Transverse colon (tissue), 4 donors: ENCODE measurements at regions not wholly inside any gene's neighbourhood (a gene's known extent, or its start where the extent isn't known, plus 50 kb on each side); places are given as distances from the start of the nearest gene placed in this dataset.

Source experiments
- CTCF ChIP-seq, 5 experiments: fragments of 200-600 bp in 3 of 5; fragments of 450-650 bp in 2 of 5; sonication (generic) in 3 of 5; IDR thresholded peaks; 1 replicate in 2 of 5; 2 replicates in 3 of 5; pipeline ENCODE4 v1.5.1; 2016 to 2017; ENCODE audit warnings: antibody characterized with exemption in 5 of 5, inconsistent platforms in 3 of 5, mild to moderate bottlenecking in 2 of 5, moderate library complexity in 1 of 5
- EP300 ChIP-seq: sonication (generic); formaldehyde crosslinking; IDR thresholded peaks from one replicate; pipeline ENCODE4 v1.6.1; 2017; ENCODE audit warnings: antibody characterized with exemption, low read depth
- POLR2A ChIP-seq: fragments of 450-650 bp; IDR thresholded peaks from one replicate; pipeline ENCODE4 v1.6.1; 2016; ENCODE audit warnings: antibody characterized with exemption, mild to moderate bottlenecking, moderate library complexity
- POLR2AphosphoS5 ChIP-seq, 3 donors: sonication (generic); formaldehyde crosslinking; IDR thresholded peaks; one replicate each; pipeline ENCODE4 v1.6.1; 2016; ENCODE audit warnings: antibody characterized with exemption in 3 of 3

DNA sequence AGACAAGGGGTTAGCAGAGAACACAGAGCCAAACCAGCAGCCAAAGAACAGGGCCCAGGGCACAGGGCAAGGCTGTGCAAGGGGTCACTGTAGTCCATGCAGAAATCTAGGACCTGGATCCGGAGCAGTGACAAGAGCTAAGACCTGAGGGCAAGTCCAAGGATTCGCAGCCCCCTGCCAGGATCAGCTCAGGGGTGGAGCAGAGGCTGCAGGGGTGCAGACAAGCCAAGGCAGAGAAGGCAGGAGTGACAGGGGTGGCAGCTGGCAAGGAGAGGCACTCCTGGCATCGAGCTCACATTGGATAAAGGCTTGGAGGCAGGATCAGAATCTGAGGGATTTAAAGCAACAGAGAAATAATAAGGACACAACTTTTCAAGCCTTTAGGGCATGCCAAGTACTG lies 80.7 kb upstream of the NANOS1 start:
- TF ChIP-seq POLR2A (no peak), CTCF (IDR thresholded peaks at IDR 0.05) (no peak), POLR2AphosphoS5 (IDR thresholded peaks at IDR 0.05) (no peak), EP300 (no peak)
